ENCODE measurements at regions not wholly inside any gene's neighbourhood (a gene's known extent, or its start where the extent isn't known, plus 50 kb on each side); places are given as distances from the start of the nearest gene placed in this dataset.

DNA sequence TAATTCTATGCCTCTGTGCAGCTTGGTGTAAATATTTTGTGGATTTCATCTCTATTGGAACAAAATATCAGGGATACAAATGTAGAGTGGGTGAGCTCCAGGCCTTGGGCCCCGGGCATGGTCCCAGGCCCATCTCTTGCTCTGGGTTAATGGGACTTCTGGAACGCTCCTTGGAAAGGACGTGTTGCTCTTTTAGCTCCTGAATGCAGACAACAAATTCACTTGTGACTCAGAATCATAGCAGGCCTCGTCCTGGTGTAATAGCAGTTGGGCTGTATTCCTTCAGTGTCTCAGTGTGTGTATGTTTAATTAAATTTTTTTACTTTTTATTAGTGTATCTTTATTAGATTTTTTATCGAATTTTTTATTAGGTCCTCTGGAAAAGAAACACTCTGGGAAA is 266.7 kb upstream of the C2CD4B start (continued):
- TF ChIP-seq, protein P1, sequence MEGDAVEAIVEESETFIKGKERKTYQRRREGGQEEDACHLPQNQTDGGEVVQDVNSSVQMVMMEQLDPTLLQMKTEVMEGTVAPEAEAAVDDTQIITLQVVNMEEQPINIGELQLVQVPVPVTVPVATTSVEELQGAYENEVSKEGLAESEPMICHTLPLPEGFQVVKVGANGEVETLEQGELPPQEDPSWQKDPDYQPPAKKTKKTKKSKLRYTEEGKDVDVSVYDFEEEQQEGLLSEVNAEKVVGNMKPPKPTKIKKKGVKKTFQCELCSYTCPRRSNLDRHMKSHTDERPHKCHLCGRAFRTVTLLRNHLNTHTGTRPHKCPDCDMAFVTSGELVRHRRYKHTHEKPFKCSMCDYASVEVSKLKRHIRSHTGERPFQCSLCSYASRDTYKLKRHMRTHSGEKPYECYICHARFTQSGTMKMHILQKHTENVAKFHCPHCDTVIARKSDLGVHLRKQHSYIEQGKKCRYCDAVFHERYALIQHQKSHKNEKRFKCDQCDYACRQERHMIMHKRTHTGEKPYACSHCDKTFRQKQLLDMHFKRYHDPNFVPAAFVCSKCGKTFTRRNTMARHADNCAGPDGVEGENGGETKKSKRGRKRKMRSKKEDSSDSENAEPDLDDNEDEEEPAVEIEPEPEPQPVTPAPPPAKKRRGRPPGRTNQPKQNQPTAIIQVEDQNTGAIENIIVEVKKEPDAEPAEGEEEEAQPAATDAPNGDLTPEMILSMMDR (IDR thresholded peaks at IDR 0.05): no peak
- TF ChIP-seq GTF2I (CRISPR knock-in tag; conservative IDR thresholded peaks at IDR 0.05) (no peak), TCF7 (CRISPR knock-in tag; IDR thresholded peaks at IDR 0.05; ENCODE audit: low read depth) (no peak), ZNF396 (CRISPR knock-in tag; IDR thresholded peaks at IDR 0.05; ENCODE audit: borderline replicate concordance) (no peak), NFYB (CRISPR knock-in tag; conservative IDR thresholded peaks at IDR 0.05; ENCODE audit: low read depth) (no peak), ATF1 (CRISPR knock-in tag; IDR thresholded peaks at IDR 0.05) (no peak)
- TF ChIP-seq, protein P2, sequence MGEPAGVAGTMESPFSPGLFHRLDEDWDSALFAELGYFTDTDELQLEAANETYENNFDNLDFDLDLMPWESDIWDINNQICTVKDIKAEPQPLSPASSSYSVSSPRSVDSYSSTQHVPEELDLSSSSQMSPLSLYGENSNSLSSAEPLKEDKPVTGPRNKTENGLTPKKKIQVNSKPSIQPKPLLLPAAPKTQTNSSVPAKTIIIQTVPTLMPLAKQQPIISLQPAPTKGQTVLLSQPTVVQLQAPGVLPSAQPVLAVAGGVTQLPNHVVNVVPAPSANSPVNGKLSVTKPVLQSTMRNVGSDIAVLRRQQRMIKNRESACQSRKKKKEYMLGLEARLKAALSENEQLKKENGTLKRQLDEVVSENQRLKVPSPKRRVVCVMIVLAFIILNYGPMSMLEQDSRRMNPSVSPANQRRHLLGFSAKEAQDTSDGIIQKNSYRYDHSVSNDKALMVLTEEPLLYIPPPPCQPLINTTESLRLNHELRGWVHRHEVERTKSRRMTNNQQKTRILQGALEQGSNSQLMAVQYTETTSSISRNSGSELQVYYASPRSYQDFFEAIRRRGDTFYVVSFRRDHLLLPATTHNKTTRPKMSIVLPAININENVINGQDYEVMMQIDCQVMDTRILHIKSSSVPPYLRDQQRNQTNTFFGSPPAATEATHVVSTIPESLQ (CRISPR knock-in tag; IDR thresholded peaks at IDR 0.05): no peak
- TF ChIP-seq, protein P3, sequence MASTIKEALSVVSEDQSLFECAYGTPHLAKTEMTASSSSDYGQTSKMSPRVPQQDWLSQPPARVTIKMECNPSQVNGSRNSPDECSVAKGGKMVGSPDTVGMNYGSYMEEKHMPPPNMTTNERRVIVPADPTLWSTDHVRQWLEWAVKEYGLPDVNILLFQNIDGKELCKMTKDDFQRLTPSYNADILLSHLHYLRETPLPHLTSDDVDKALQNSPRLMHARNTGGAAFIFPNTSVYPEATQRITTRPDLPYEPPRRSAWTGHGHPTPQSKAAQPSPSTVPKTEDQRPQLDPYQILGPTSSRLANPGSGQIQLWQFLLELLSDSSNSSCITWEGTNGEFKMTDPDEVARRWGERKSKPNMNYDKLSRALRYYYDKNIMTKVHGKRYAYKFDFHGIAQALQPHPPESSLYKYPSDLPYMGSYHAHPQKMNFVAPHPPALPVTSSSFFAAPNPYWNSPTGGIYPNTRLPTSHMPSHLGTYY (CRISPR knock-in tag; IDR thresholded peaks at IDR 0.05): no peak
- TF ChIP-seq, protein P4, sequence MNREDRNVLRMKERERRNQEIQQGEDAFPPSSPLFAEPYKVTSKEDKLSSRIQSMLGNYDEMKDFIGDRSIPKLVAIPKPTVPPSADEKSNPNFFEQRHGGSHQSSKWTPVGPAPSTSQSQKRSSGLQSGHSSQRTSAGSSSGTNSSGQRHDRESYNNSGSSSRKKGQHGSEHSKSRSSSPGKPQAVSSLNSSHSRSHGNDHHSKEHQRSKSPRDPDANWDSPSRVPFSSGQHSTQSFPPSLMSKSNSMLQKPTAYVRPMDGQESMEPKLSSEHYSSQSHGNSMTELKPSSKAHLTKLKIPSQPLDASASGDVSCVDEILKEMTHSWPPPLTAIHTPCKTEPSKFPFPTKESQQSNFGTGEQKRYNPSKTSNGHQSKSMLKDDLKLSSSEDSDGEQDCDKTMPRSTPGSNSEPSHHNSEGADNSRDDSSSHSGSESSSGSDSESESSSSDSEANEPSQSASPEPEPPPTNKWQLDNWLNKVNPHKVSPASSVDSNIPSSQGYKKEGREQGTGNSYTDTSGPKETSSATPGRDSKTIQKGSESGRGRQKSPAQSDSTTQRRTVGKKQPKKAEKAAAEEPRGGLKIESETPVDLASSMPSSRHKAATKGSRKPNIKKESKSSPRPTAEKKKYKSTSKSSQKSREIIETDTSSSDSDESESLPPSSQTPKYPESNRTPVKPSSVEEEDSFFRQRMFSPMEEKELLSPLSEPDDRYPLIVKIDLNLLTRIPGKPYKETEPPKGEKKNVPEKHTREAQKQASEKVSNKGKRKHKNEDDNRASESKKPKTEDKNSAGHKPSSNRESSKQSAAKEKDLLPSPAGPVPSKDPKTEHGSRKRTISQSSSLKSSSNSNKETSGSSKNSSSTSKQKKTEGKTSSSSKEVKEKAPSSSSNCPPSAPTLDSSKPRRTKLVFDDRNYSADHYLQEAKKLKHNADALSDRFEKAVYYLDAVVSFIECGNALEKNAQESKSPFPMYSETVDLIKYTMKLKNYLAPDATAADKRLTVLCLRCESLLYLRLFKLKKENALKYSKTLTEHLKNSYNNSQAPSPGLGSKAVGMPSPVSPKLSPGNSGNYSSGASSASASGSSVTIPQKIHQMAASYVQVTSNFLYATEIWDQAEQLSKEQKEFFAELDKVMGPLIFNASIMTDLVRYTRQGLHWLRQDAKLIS (CRISPR knock-in tag; IDR thresholded peaks at IDR 0.05; ENCODE audit: borderline replicate concordance): no peak
- TF ChIP-seq, protein P5, sequence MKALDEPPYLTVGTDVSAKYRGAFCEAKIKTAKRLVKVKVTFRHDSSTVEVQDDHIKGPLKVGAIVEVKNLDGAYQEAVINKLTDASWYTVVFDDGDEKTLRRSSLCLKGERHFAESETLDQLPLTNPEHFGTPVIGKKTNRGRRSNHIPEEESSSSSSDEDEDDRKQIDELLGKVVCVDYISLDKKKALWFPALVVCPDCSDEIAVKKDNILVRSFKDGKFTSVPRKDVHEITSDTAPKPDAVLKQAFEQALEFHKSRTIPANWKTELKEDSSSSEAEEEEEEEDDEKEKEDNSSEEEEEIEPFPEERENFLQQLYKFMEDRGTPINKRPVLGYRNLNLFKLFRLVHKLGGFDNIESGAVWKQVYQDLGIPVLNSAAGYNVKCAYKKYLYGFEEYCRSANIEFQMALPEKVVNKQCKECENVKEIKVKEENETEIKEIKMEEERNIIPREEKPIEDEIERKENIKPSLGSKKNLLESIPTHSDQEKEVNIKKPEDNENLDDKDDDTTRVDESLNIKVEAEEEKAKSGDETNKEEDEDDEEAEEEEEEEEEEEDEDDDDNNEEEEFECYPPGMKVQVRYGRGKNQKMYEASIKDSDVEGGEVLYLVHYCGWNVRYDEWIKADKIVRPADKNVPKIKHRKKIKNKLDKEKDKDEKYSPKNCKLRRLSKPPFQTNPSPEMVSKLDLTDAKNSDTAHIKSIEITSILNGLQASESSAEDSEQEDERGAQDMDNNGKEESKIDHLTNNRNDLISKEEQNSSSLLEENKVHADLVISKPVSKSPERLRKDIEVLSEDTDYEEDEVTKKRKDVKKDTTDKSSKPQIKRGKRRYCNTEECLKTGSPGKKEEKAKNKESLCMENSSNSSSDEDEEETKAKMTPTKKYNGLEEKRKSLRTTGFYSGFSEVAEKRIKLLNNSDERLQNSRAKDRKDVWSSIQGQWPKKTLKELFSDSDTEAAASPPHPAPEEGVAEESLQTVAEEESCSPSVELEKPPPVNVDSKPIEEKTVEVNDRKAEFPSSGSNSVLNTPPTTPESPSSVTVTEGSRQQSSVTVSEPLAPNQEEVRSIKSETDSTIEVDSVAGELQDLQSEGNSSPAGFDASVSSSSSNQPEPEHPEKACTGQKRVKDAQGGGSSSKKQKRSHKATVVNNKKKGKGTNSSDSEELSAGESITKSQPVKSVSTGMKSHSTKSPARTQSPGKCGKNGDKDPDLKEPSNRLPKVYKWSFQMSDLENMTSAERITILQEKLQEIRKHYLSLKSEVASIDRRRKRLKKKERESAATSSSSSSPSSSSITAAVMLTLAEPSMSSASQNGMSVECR (CRISPR knock-in tag; IDR thresholded peaks at IDR 0.05; ENCODE audit: borderline replicate concordance): no peak
- TF ChIP-seq, protein P6, sequence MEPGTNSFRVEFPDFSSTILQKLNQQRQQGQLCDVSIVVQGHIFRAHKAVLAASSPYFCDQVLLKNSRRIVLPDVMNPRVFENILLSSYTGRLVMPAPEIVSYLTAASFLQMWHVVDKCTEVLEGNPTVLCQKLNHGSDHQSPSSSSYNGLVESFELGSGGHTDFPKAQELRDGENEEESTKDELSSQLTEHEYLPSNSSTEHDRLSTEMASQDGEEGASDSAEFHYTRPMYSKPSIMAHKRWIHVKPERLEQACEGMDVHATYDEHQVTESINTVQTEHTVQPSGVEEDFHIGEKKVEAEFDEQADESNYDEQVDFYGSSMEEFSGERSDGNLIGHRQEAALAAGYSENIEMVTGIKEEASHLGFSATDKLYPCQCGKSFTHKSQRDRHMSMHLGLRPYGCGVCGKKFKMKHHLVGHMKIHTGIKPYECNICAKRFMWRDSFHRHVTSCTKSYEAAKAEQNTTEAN (CRISPR knock-in tag; IDR thresholded peaks at IDR 0.05): no peak
- TF ChIP-seq, protein P7, sequence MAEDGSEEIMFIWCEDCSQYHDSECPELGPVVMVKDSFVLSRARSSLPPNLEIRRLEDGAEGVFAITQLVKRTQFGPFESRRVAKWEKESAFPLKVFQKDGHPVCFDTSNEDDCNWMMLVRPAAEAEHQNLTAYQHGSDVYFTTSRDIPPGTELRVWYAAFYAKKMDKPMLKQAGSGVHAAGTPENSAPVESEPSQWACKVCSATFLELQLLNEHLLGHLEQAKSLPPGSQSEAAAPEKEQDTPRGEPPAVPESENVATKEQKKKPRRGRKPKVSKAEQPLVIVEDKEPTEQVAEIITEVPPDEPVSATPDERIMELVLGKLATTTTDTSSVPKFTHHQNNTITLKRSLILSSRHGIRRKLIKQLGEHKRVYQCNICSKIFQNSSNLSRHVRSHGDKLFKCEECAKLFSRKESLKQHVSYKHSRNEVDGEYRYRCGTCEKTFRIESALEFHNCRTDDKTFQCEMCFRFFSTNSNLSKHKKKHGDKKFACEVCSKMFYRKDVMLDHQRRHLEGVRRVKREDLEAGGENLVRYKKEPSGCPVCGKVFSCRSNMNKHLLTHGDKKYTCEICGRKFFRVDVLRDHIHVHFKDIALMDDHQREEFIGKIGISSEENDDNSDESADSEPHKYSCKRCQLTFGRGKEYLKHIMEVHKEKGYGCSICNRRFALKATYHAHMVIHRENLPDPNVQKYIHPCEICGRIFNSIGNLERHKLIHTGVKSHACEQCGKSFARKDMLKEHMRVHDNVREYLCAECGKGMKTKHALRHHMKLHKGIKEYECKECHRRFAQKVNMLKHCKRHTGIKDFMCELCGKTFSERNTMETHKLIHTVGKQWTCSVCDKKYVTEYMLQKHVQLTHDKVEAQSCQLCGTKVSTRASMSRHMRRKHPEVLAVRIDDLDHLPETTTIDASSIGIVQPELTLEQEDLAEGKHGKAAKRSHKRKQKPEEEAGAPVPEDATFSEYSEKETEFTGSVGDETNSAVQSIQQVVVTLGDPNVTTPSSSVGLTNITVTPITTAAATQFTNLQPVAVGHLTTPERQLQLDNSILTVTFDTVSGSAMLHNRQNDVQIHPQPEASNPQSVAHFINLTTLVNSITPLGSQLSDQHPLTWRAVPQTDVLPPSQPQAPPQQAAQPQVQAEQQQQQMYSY (CRISPR knock-in tag; IDR thresholded peaks at IDR 0.05): no peak
